IMR-90 (cell line): ENCODE measurements at regions not wholly inside any gene's neighbourhood (a gene's known extent, or its start where the extent isn't known, plus 50 kb on each side); places are given as distances from the start of the nearest gene placed in this dataset.
A peak's percentile ranks its signal among the peaks of the same experiment; 100 is the strongest.

Experiments
- ATAC-seq: fragments of 200-7000 bp; cut with Tn5 transposase; 2 replicates; pipeline ENCODE4 v1.9.1; 2020; ENCODE audit warnings: low read depth, mild to moderate bottlenecking, moderate library complexity
- BruUV-seq: library from RNA; stranded (reverse); fragments of 400-500 nt; replicated peaks from 2 replicates; lab custom pipeline; 2021; lab: Mats Ljungman, UMichigan
- CTCF ChIA-PET: fragments of 300-600 bp; formaldehyde crosslinking; extraction: SDS; loops from one replicate; lab custom pipeline; 2021; ENCODE audit warnings: antibody characterized with exemption; lab: Yijun Ruan, JAX
- POLR2A ChIA-PET: fragments of 300-600 bp; sonication (Branson Sonifier 250); formaldehyde crosslinking; loops from one replicate; lab custom pipeline; 2022; ENCODE audit warnings: antibody characterized with exemption; ENCODE audit not compliant: unreplicated experiment; lab: Charles Lee
- DNase-seq: peaks from one replicate; pipeline ENCODE4 v3.0.0; 2013
- H2AFZ ChIP-seq: replicated peaks from 2 replicates; pipeline ENCODE3; 2013; ENCODE audit warnings: low read length, mild to moderate bottlenecking; ENCODE audit not compliant: poor library complexity
- H2AK5ac ChIP-seq: 2 replicates; pipeline ENCODE4 v1.6.1; 2013; ENCODE audit warnings: low read depth, low read length, inconsistent platforms
- H2AK9ac ChIP-seq: replicated peaks from 2 replicates; pipeline ENCODE3; 2013; ENCODE audit warnings: mild to moderate bottlenecking, low read depth, low read length, moderate library complexity; ENCODE audit not compliant: poor library complexity
- H2BK120ac ChIP-seq: 2 replicates; pipeline ENCODE4 v1.6.1; 2013; ENCODE audit warnings: low read depth, low read length, inconsistent platforms
- H2BK15ac ChIP-seq: 3 replicates; pipeline ENCODE4 v1.6.1; 2013; ENCODE audit warnings: low read depth, low read length, inconsistent platforms
- H2BK20ac ChIP-seq: 2 replicates; pipeline ENCODE4 v1.6.1; 2013; ENCODE audit warnings: low read depth, mild to moderate bottlenecking, inconsistent platforms, low read length, moderate library complexity
- H2BK5ac ChIP-seq: 2 replicates; pipeline ENCODE4 v1.6.1; 2013; ENCODE audit warnings: mild to moderate bottlenecking, low read depth, low read length, inconsistent platforms; ENCODE audit not compliant: poor library complexity, severe bottlenecking
- H3K14ac ChIP-seq: replicated peaks from 2 replicates; pipeline ENCODE4 v1.6.1; 2013; ENCODE audit warnings: low read depth, low read length, inconsistent platforms
- H3K18ac ChIP-seq: 2 replicates; pipeline ENCODE4 v1.6.1; 2013; ENCODE audit warnings: low read depth, low read length, control low read depth
- H3K23ac ChIP-seq: 2 replicates; pipeline ENCODE4 v1.6.1; 2013; ENCODE audit warnings: low read depth, low read length, inconsistent platforms
- H3K27ac ChIP-seq: 2 replicates; pipeline ENCODE4 v1.5.1; 2013; ENCODE audit warnings: mild to moderate bottlenecking, control low read depth, low read length; ENCODE audit not compliant: insufficient read depth
- H3K27me3 ChIP-seq: 2 replicates; pipeline ENCODE4 v1.6.1; 2013; ENCODE audit warnings: low read length; ENCODE audit not compliant: control insufficient read depth, insufficient read depth
- H3K36me3 ChIP-seq: 2 replicates; pipeline ENCODE4 v1.6.1; 2013; ENCODE audit warnings: low read length, mixed read lengths; ENCODE audit not compliant: control insufficient read depth, insufficient read depth
- H3K4ac ChIP-seq: 2 replicates; pipeline ENCODE4 v1.6.1; 2013; ENCODE audit warnings: low read depth, low read length, inconsistent platforms
- H3K4me1 ChIP-seq: 2 replicates; pipeline ENCODE4 v1.6.1; 2013; ENCODE audit warnings: low read length, mixed read lengths; ENCODE audit not compliant: control insufficient read depth, insufficient read depth
- H3K4me2 ChIP-seq: 2 replicates; pipeline ENCODE4 v1.6.1; 2013; ENCODE audit warnings: low read depth, mild to moderate bottlenecking, control low read depth, low read length, moderate library complexity
- H3K4me3 ChIP-seq: 2 replicates; pipeline ENCODE4 v1.5.1; 2013; ENCODE audit warnings: low read depth, mild to moderate bottlenecking, control low read depth, low read length, moderate library complexity; ENCODE audit not compliant: insufficient read depth
- H3K56ac ChIP-seq: 2 replicates; pipeline ENCODE4 v1.6.1; 2013; ENCODE audit warnings: low read length, inconsistent platforms; ENCODE audit not compliant: insufficient read depth; ENCODE audit errors: extremely low read depth
- H3K79me1 ChIP-seq, 2 experiments: 2 replicates each; pipeline ENCODE4 v1.6.1; 2013; ENCODE audit warnings: low read length in 2 of 2, inconsistent platforms in 1 of 2, low read depth in 1 of 2
- H3K9ac ChIP-seq: 2 replicates; pipeline ENCODE4 v1.6.1; 2013; ENCODE audit warnings: low read depth, low read length, control low read depth
- H3K9me1 ChIP-seq: 2 replicates; pipeline ENCODE4 v1.6.1; 2013; ENCODE audit warnings: low read length, inconsistent platforms; ENCODE audit not compliant: insufficient read depth
- H3K9me3 ChIP-seq: 2 replicates; pipeline ENCODE4 v1.6.1; 2013; ENCODE audit warnings: low read length; ENCODE audit not compliant: control insufficient read depth, insufficient read depth
- H4K20me1 ChIP-seq: 2 replicates; pipeline ENCODE4 v1.6.1; 2013; ENCODE audit warnings: low read length, inconsistent platforms; ENCODE audit not compliant: insufficient read depth
- H4K5ac ChIP-seq: 2 replicates; pipeline ENCODE4 v1.6.1; 2013; ENCODE audit warnings: mild to moderate bottlenecking, low read depth, low read length, control low read depth
- H4K8ac ChIP-seq, 2 experiments: 2 replicates each; pipeline ENCODE4 v1.6.1; 2013; ENCODE audit warnings: low read depth in 2 of 2, low read length in 2 of 2, control low read depth in 1 of 2, inconsistent platforms in 1 of 2
- H4K91ac ChIP-seq: 2 replicates; pipeline ENCODE4 v1.6.1; 2013; ENCODE audit warnings: low read depth, low read length, inconsistent platforms; ENCODE audit not compliant: insufficient read depth
- CEBPB ChIP-seq: IDR thresholded peaks from 2 replicates; pipeline ENCODE4 v1.6.1; 2012; ENCODE audit warnings: low read depth, low read length, improper control_type of control experiment
- CHD1 ChIP-seq: IDR thresholded peaks from 2 replicates; pipeline ENCODE4 v1.6.1; 2012; ENCODE audit warnings: low read depth, low read length, improper control_type of control experiment
- ELK1 ChIP-seq: fragments of 150-350 bp; IDR thresholded peaks from 2 replicates; pipeline ENCODE4 v1.6.1; 2016; ENCODE audit warnings: low read depth, mild to moderate bottlenecking, low read length, moderate library complexity, borderline replicate concordance
- MAFK ChIP-seq: IDR thresholded peaks from 2 replicates; pipeline ENCODE4 v1.6.1; 2012; ENCODE audit warnings: low read depth, low read length, improper control_type of control experiment
- MXI1 ChIP-seq: IDR thresholded peaks from 2 replicates; pipeline ENCODE4 v1.6.1; 2012; ENCODE audit warnings: low read depth, mild to moderate bottlenecking, low read length, moderate library complexity, borderline replicate concordance
- NFE2L2 ChIP-seq: fragments of 150-350 bp; IDR thresholded peaks from 2 replicates; pipeline ENCODE4 v1.6.1; 2016; ENCODE audit warnings: low read depth, mild to moderate bottlenecking, low read length
- POLR2A ChIP-seq: IDR thresholded peaks from 2 replicates; pipeline ENCODE4 v1.6.1; 2012; ENCODE audit warnings: mild to moderate bottlenecking, low read depth, low read length
- RAD21 ChIP-seq: IDR thresholded peaks from 2 replicates; pipeline ENCODE4 v1.6.1; 2012; ENCODE audit warnings: low read length, improper control_type of control experiment
- RCOR1 ChIP-seq: IDR thresholded peaks from 2 replicates; pipeline ENCODE4 v1.6.1; 2012; ENCODE audit warnings: mild to moderate bottlenecking, low read length, improper control_type of control experiment; ENCODE audit not compliant: insufficient replicate concordance
- WGBS, 2 experiments: methylation state at CpG; one replicate each; pipeline versions ENCODE4 v1.1.5 to v1.1.7; 2013; ENCODE audit warnings: missing lambda C conversion rate in 2 of 2; ENCODE audit not compliant: insufficient read length in 1 of 2; ENCODE audit errors: extremely low coverage in 2 of 2; 5-methylcytosine and 5-hydroxymethylcytosine counted together
- dilution Hi-C: fragments of 300-500 bp; cut with HindIII; formaldehyde crosslinking; loops from one replicate; pipeline ENCODE4 v1.14.3; 2018; ENCODE audit warnings: low sequenced_read_pairs; ENCODE audit not compliant: unreplicated experiment
- in situ Hi-C: fragments of 300-500 bp; cut with MboI; formaldehyde crosslinking; loops from 3 replicates; pipeline ENCODE4 v1.14.3; 2019; ENCODE audit warnings: low sequenced_read_pairs, inconsistent platforms, mixed read lengths
- intact Hi-C: fragments of 100-400 bp; cut with micrococcal nuclease; formaldehyde crosslinking; loops from 2 replicates; pipeline ENCODE4 v1.10.0; 2022
- TF ChIP-seq, protein P1 (sequence below): fragments of 150-350 bp; IDR thresholded peaks from 2 replicates; pipeline ENCODE4 v1.6.1; 2017; ENCODE audit warnings: mild to moderate bottlenecking, antibody characterized with exemption, low read length, low read depth

DNA sequence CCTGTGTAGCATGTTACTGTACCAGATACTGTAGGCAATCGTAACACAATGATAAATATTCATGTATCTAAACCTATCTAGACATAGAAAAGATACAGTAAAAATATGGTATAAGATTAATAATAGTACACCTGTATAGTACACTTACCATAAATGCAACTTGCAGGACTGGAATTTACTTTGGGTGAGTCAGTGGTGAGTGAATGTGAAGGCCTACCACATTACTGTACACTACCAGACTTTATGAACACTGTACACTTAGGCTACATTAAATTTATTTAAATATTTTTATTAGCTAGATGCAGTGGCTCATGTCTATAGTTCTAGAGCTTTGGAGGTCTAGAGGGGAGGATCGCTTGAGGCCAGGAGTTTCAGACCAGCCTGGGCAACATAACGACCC, 186.6 kb upstream of the ROPN1 start:
- DNase-seq = peak; percentile 33
- Histone ChIP-seq H4K91ac (no peak overlapping the region), H2BK15ac (no peak overlapping the region), H2BK20ac (no peak overlapping the region), H3K4me1 (no peaks in the 10 kb centered on the region), H2AK9ac (no peak overlapping the region), H3K23ac (no peak overlapping the region), H3K36me3 (no peaks in the 10 kb centered on the region), H2BK120ac (no peak overlapping the region), H3K27ac (no peak overlapping the region), H3K27me3 (peaks cover 3% of the 10 kb centered on the region; the same call in 1 of the 2 replicates), H3K4ac (no peak overlapping the region), H2AFZ (no peak overlapping the region), H3K4me3 (no peak overlapping the region), H3K14ac (no peak overlapping the region), H3K18ac (no peak overlapping the region), H3K9ac (no peak overlapping the region), H4K5ac (no peak overlapping the region), H2BK5ac (no peak overlapping the region), H3K9me3 (no peaks in the 10 kb centered on the region), H3K79me1 (no peaks in the 10 kb centered on the region; a peak in 1 of 4 replicates), H4K8ac (no peak overlapping the region), H2AK5ac (no peak overlapping the region), H3K56ac (no peak overlapping the region), H3K9me1 (no peaks in the 10 kb centered on the region), H3K4me2 (no peak overlapping the region), H4K20me1 (no peaks in the 10 kb centered on the region)
- TF ChIP-seq RAD21 = no peak
- no peak for TF ChIP-seq POLR2A
- TF ChIP-seq ELK1 = no peak
- TF ChIP-seq NFE2L2 = no peak
- no peak for TF ChIP-seq MXI1
- TF ChIP-seq CEBPB = no peak
- no peak for TF ChIP-seq MAFK
- TF ChIP-seq RCOR1 = no peak
- no peak for TF ChIP-seq CHD1
- TF ChIP-seq, protein P1, sequence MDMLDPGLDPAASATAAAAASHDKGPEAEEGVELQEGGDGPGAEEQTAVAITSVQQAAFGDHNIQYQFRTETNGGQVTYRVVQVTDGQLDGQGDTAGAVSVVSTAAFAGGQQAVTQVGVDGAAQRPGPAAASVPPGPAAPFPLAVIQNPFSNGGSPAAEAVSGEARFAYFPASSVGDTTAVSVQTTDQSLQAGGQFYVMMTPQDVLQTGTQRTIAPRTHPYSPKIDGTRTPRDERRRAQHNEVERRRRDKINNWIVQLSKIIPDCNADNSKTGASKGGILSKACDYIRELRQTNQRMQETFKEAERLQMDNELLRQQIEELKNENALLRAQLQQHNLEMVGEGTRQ = no peak
- ChIA-PET POLR2A (no interaction called here), CTCF (no interaction called here)
- BruUV-seq = no TSS peak
- dilution Hi-C loops = no loop called here
- no CpG with 5 or more reads among the region's 3 CpGs for WGBS, 2 experiments
- in situ Hi-C loops = no loop called here
- intact Hi-C loops = no loop called here
- ATAC-seq = peak; percentile 56; the same call in 1 of the 2 replicates
